Mononuclear cell (primary cell): ENCODE measurements at regions not wholly inside any gene's neighbourhood (a gene's known extent, or its start where the extent isn't known, plus 50 kb on each side); places are given as distances from the start of the nearest gene placed in this dataset.

Experiments
- H3K27me3 ChIP-seq: 2 replicates; pipeline ENCODE4 v1.6.0; 2011; ENCODE audit warnings: low read length, control low read depth; ENCODE audit not compliant: insufficient read depth
- H3K4me1 ChIP-seq: 2 replicates; pipeline ENCODE4 v1.5.1; 2011; ENCODE audit warnings: mild to moderate bottlenecking, low read length, control low read depth; ENCODE audit not compliant: insufficient read depth
- H3K4me3 ChIP-seq: 2 replicates; pipeline ENCODE4 v1.5.1; 2011; ENCODE audit warnings: mild to moderate bottlenecking, low read length, moderate library complexity
- H3K9me3 ChIP-seq: 2 replicates; pipeline ENCODE4 v1.5.1; 2011; ENCODE audit warnings: low read depth, mild to moderate bottlenecking, control low read depth, low read length

- Histone ChIP-seq H3K9me3 (no peaks in the 10 kb centered on the region), H3K27me3 (no peaks in the 10 kb centered on the region), H3K4me1 (no peaks in the 10 kb centered on the region), H3K4me3 (no peak overlapping the region)
Observed at GRCh38 chr2:204223544-204223943, 287.0 kb downstream of the ICOS start.

GRCh38 chr2:204225671-204226073 is 289.1 kb downstream of the ICOS start:
- Histone ChIP-seq H3K27me3 (no peaks in the 10 kb centered on the region), H3K4me3 (no peak overlapping the region), H3K9me3 (no peaks in the 10 kb centered on the region), H3K4me1 (no peaks in the 10 kb centered on the region)

- no peak overlapping the region for H3K4me3 ChIP-seq
- no peaks in the 10 kb centered on the region for H3K4me1 ChIP-seq
- H3K27me3 ChIP-seq = no peaks in the 10 kb centered on the region
- no peaks in the 10 kb centered on the region for H3K9me3 ChIP-seq
Observed at GRCh38 chr2:204226305-204226880, 289.8 kb downstream of the ICOS start.

- Histone ChIP-seq H3K4me1 (no peaks in the 10 kb centered on the region), H3K4me3 (no peak overlapping the region), H3K9me3 (no peaks in the 10 kb centered on the region), H3K27me3 (no peaks in the 10 kb centered on the region)
Observed at GRCh38 chr2:204228169-204228886, 291.8 kb downstream of the ICOS start.

GRCh38 chr2:204234248-204234647 is 297.7 kb downstream of the ICOS start:
- Histone ChIP-seq H3K4me3 (no peak overlapping the region), H3K4me1 (no peaks in the 10 kb centered on the region), H3K9me3 (no peaks in the 10 kb centered on the region), H3K27me3 (no peaks in the 10 kb centered on the region)

GRCh38 chr2:204234879-204235278 is 298.3 kb downstream of the ICOS start:
- Histone ChIP-seq H3K4me3 (no peak overlapping the region), H3K27me3 (no peaks in the 10 kb centered on the region), H3K9me3 (no peaks in the 10 kb centered on the region), H3K4me1 (no peaks in the 10 kb centered on the region)

- no peaks in the 10 kb centered on the region for H3K27me3 ChIP-seq
Observed at GRCh38 chr2:204237416-204237815, 300.9 kb downstream of the ICOS start.

GRCh38 chr2:204239411-204240165 is 303.0 kb downstream of the ICOS start:
- Histone ChIP-seq H3K4me3 (no peak overlapping the region), H3K4me1 (no peaks in the 10 kb centered on the region), H3K9me3 (no peaks in the 10 kb centered on the region)

More at GRCh38 chr2:204237416-204237815, 300.9 kb downstream of the ICOS start:
- no peaks in the 10 kb centered on the region for H3K9me3 ChIP-seq
- H3K4me1 ChIP-seq = no peaks in the 10 kb centered on the region
- H3K4me3 ChIP-seq = no peak overlapping the region

GRCh38 chr2:204240961-204241360 is 304.3 kb upstream of the PARD3B start:
- Histone ChIP-seq H3K9me3 (no peaks in the 10 kb centered on the region), H3K4me3 (no peak overlapping the region), H3K4me1 (no peaks in the 10 kb centered on the region), H3K27me3 (no peaks in the 10 kb centered on the region)

More at GRCh38 chr2:204239411-204240165, 303.0 kb downstream of the ICOS start:
- H3K27me3 ChIP-seq = no peaks in the 10 kb centered on the region

GRCh38 chr2:204249437-204249836 is 295.8 kb upstream of the PARD3B start:
- Histone ChIP-seq H3K4me3 (no peak overlapping the region), H3K27me3 (no peaks in the 10 kb centered on the region), H3K4me1 (no peaks in the 10 kb centered on the region), H3K9me3 (no peaks in the 10 kb centered on the region)

- Histone ChIP-seq H3K27me3 (no peaks in the 10 kb centered on the region), H3K4me1 (peaks cover under 1% of the 10 kb centered on the region), H3K9me3 (no peaks in the 10 kb centered on the region), H3K4me3 (no peak overlapping the region)
Observed at GRCh38 chr2:204250692-204251091, 294.6 kb upstream of the PARD3B start.

GRCh38 chr2:204251158-204251997 is 293.9 kb upstream of the PARD3B start:
- no peaks in the 10 kb centered on the region for H3K9me3 ChIP-seq
- H3K27me3 ChIP-seq = no peaks in the 10 kb centered on the region
- peaks cover 8% of the 10 kb centered on the region for H3K4me1 ChIP-seq
- H3K4me3 ChIP-seq = no peak overlapping the region

- no peaks in the 10 kb centered on the region for H3K9me3 ChIP-seq
- H3K4me3 ChIP-seq = no peak overlapping the region
- H3K4me1 ChIP-seq = peaks cover 13% of the 10 kb centered on the region
- H3K27me3 ChIP-seq = no peaks in the 10 kb centered on the region
Observed at GRCh38 chr2:204251998-204252376, 293.3 kb upstream of the PARD3B start.

GRCh38 chr2:204255071-204255470 is 290.2 kb upstream of the PARD3B start:
- Histone ChIP-seq H3K4me3 (no peak overlapping the region), H3K4me1 (peaks cover 19% of the 10 kb centered on the region), H3K27me3 (no peaks in the 10 kb centered on the region), H3K9me3 (no peaks in the 10 kb centered on the region)

- H3K27me3 ChIP-seq = no peaks in the 10 kb centered on the region
- H3K9me3 ChIP-seq = no peaks in the 10 kb centered on the region
- peaks cover 19% of the 10 kb centered on the region for H3K4me1 ChIP-seq
- no peak overlapping the region for H3K4me3 ChIP-seq
Observed at GRCh38 chr2:204255526-204255925, 289.7 kb upstream of the PARD3B start.
